HG02798 (cell line): ENCODE measurements at regions not wholly inside any gene's neighbourhood (a gene's known extent, or its start where the extent isn't known, plus 50 kb on each side); places are given as distances from the start of the nearest gene placed in this dataset.
"Not testable (repeated sequence)": the region's sequence is repeated elsewhere in the genome, so short reads cannot be mapped to it uniquely, and the experiment has no call there.

ENCODE experiments used
- ATAC-seq: cut with Tn5 transposase; IDR thresholded peaks from one replicate; pipeline ENCODE4 v1.9.1; 2021; ENCODE audit warnings: mild to moderate bottlenecking; ENCODE audit not compliant: unreplicated experiment, poor library complexity

DNA sequence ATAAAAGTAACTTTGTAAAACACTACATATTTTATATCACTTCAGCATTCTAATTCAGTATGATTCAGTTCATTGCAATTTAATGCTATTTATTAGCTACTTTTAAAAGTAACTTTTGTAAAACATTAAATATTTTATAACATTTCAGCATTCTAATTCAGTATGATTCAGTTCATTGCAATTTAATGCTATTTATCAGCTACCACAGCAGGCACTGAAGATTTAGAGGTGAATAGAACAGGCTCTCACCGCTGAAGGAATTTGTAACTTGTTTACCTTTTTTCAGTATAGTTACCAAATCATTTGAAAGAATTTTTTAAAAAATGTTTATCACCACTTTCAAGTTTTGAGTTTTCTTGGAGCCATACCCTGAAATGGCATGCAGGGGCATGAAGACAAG is 266.4 kb upstream of the DAB2 start:
- ATAC-seq: no peak

- ATAC-seq: no peak
Measured at GRCh38 chr5:39689919-39690318, 265.1 kb upstream of the DAB2 start.

DNA sequence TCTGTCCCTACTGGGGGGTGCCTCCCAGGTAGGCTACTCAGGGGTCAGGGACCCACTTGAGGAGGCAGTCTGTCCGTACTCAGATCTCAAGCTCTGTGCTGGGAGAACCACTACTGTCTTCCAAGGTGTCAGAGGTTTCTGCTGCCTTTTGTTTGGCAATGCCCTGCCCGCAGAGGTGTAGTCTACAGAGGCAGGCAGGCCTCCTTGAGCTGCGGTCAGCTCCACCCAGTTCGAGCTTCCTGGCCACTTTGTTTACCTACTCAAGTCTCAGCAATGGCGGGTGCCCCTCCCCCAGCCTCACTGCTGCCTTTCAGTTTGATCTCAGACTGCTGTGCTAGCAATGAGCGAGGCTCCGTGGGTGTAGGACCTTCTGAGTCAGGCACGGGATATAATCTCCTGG is 263.1 kb upstream of the DAB2 start:
- not testable (repeated sequence) for ATAC-seq

GRCh38 chr5:39680213-39680612 is 255.4 kb upstream of the DAB2 start:
- ATAC-seq: no peak

DNA sequence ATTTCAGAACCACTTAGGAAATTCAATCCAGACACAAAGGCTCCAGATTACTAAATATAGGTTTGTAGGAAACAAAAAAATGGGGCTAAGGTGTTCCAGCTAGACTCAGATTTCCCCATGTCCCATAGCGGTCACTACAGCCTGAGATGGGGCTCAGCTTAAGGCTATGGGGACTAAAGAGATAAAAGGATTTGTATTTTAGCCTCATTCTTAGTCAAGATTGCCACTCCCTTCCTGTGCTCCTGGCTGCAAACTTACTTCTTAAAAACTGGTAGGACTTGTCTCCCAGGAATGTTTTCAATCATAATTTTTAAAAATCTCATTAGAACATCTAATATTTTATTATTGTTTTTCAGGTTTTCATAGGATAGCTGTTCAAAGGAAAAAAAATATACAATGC is 253.8 kb upstream of the DAB2 start:
- no peak for ATAC-seq

DNA sequence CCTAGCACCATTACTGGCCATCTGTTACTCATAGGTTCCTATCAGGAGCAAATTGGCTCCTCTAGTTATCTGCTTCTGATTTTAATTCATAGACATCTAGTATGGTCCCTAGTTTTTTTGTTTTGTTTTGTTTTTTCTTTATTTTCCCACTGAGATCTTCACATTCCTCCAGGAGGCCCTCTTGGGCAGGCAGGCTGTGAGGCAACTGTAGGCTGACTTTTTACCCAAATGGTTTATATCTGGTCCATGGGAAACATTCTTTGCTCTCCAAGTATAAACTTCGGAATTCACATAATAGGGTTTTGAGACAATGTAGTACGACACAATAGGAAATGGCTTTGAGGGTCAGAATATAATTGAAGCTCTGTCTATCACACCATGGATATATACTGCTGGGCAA is 250.9 kb upstream of the DAB2 start:
- no peak for ATAC-seq

DNA sequence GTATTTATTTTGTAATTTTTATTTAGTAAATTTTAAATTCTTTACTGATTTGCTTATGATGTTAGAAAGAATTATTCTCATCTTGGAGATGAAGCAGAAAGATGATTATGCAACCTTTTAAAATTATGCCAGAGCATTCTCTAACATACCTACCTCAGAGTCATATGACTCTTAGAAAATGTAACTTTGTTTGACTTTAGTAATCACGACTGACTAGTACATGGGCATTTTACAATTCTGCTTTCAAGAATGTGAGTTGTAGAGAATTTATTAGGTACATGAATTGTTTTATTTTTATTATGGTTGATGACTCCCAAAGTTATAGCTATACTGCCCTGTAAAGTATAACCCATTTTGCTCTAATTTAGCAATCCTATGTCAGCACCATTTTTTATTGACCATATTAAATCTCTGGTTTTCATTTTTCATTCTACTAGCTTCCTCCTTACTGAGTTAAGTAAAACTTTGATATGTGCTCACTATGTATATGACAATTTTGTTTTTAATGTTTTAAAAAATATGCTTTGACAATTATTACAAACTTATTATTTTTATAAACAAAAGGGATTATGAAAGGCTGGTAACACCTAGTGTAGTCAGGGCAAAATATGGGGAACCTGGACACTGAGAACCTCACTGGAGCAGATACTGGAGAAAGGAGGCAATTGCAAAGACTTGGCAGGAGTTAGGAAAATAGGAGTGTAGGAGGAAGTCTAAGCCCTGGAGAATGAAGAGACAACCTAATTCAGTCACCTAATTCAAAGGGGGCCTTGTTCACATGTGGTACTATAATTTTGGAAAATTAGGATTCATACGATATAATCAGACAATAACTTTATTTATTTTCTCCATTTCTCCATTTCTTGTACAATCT is 249.7 kb upstream of the DAB2 start:
- no peak for ATAC-seq

- ATAC-seq: no peak
Measured at GRCh38 chr5:39671561-39671961, 246.8 kb upstream of the DAB2 start.

DNA sequence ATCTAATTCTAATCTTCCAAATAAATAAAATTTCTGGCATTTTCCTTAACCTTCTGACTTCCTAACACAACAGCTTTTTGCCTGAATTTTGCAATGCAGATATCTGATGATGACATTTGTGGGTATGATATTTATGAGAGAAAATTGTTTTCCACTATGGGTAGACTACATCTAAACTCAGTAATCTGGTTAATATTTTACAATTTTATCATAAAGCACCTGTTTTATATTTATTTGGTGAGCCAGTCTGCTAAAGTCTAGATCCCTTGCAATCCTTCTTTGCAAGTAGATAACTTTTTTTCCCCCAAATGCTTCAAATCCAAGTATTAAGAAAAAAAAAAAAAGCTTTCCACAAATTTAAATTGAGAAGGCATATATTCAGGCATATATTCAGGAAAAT is 246.2 kb upstream of the DAB2 start:
- ATAC-seq: no peak

- no peak for ATAC-seq
Measured at GRCh38 chr5:39670391-39670790, 245.6 kb upstream of the DAB2 start.

- no peak for ATAC-seq
Measured at GRCh38 chr5:39668980-39669379, 244.2 kb upstream of the DAB2 start.

GRCh38 chr5:39665328-39665727 is 240.5 kb upstream of the DAB2 start:
- no peak for ATAC-seq

GRCh38 chr5:39662945-39663344 is 238.2 kb upstream of the DAB2 start:
- ATAC-seq: no peak

DNA sequence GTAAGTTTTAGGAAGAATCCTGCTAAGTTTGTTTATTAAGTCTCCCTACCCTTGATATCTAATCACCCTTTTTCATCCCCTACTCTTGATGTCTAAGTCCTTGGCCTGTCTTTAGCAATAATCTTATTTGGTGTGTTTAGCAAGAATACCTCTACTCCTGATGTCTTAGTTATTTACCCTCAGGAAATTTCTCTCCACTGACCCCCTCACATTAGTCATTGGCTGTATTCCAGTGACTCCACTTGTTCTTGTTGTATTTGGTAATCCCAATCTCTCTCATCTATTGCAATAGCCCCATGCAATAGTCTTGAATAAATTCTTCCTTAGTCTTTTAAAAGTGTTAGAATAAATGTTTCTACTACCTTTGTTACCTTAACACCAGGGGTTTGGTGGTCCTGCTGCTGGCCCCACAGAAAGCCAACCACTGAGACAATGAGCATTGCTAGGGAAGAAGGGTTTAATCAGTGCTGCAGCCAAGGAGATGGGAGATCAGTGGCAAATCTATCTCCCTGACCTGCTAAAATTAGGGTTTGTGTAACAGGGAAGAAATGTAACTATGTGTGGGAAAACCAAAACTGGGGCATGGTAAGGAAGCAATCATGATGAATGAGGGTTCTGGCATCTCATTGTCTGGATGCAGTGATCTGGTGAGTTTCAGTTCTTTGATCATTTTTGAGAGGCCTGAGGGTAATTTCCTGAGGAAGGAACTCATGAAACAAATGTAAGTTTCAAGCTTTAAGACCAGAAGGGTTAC is 236.4 kb upstream of the DAB2 start:
- no peak for ATAC-seq

DNA sequence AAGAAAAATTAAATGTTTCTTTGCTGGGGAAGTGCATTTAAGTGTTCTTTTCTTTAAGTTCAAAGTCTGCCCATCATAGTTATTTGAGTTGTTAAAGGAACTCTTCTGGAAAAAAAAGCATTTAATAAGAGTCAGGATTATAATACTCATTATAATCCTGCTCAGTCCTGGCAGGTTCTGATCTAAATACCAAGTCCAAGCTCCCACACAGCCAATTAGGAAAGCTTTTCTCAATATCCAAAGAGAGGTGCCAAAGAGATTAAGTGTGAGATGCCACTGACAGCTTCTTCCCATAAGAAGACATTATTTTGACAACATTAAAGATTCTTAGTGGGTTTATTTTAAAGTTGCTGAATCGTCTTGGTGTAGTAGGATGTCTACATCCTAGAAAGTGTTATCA is 235.2 kb upstream of the DAB2 start:
- no peak for ATAC-seq

- no peak for ATAC-seq
Measured at GRCh38 chr5:39658866-39659265, 234.1 kb upstream of the DAB2 start.

DNA sequence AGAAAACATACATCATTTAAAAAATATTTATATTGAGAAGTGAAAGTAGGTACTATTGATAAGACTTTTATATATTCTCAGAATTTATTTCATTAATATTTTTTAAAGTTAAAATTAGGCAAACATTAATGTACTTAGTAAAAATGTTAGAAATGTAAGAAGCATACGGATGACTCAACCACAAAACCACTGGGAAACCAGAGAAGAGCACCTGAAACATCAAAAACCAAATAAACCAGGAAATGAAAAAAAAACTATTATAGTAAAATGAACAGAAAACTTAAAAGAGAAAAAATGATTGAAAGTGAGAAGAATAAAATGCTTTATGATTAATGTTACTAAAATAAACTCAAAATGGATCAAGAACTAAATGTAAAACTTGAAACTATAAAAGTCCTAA is 233.2 kb upstream of the DAB2 start:
- ATAC-seq: no peak

DNA sequence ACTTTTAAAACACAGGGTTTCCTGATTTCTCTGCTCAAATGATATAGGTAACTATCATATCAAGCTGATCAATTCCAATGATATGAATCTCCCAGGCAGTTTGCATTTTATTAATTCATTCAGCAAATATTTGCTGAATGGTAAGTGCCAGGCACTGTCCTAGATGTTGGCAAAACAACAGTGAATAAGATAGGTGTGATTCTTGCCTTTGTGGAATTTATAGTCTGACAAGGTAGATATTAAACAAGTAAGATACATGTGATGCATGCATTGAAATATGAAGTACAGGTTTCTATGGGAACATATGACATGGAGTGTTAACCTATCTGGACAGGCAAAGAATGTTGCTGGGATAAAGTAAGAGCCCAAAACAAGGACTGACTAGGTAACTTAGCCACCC is 231.8 kb upstream of the DAB2 start:
- ATAC-seq: no peak

GRCh38 chr5:39654715-39655114 is 229.9 kb upstream of the DAB2 start:
- no peak for ATAC-seq

DNA sequence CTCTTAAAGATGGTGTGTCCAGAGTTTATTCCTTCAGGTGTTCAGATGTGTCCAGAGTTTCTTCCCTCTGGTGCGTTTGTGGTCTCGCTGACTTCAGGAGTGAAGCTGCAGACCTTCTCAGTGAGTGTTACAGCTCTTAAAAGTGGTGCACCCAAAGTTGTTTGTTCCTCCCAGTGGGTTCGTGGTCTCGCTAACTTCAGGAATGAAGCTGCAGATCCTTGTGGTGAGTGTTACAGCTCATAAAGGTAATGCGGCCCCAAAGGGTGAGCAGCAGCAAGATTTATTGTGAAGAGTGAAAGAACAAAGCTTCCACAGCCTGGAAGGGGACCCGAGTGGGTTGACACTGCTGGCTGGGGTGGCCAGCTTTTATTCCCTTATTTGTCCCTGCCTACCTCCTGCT is 227.7 kb upstream of the DAB2 start:
- ATAC-seq: not testable (repeated sequence)

DNA sequence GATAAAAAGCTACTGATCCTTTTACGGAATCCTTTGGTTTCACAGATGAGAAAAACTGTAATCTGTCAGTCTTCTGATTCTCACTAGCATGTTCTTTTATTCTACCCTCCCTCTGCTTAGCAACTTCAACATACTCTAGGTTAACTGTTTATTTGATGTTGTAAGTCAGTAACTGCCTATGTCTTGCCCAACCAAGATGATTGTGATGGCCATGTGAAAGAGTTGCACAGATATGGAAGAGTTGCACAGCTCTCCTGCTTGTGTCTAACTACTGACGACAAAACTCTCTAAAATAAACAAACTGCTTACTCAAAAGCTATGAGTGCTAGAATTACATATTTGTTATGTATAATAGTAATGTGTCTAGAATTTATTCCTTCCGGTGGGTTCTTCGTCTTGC is 227.3 kb upstream of the DAB2 start:
- ATAC-seq: no peak
